H1 (cell line): ENCODE measurements at regions not wholly inside any gene's neighbourhood (a gene's known extent, or its start where the extent isn't known, plus 50 kb on each side); places are given as distances from the start of the nearest gene placed in this dataset.

Experiments used
- CTCF ChIP-seq, 3 experiments: IDR thresholded peaks; 1 replicate in 2 of 3; 2 replicates in 1 of 3; pipeline versions ENCODE4 v1.5.1 to v1.6.1; 2011; ENCODE audit warnings: low read length in 3 of 3, mild to moderate bottlenecking in 3 of 3, inconsistent platforms in 2 of 3, low read depth in 1 of 3, moderate library complexity in 1 of 3; ENCODE audit not compliant: insufficient read depth in 1 of 3; ENCODE audit errors: control extremely low read depth in 1 of 3

GRCh38 chr2:228777855-228778355 lies 493.2 kb downstream of the PID1 start (continued):
- TF ChIP-seq CTCF (IDR thresholded peaks at IDR 0.05; ENCODE audit: control extremely low read depth in 1 of 3, insufficient read depth in 1 of 3, low read depth in 1 of 3, low read length in 3 of 3), result no peak
